ENCODE measurements at regions not wholly inside any gene's neighbourhood (a gene's known extent, or its start where the extent isn't known, plus 50 kb on each side); places are given as distances from the start of the nearest gene placed in this dataset.

DNA sequence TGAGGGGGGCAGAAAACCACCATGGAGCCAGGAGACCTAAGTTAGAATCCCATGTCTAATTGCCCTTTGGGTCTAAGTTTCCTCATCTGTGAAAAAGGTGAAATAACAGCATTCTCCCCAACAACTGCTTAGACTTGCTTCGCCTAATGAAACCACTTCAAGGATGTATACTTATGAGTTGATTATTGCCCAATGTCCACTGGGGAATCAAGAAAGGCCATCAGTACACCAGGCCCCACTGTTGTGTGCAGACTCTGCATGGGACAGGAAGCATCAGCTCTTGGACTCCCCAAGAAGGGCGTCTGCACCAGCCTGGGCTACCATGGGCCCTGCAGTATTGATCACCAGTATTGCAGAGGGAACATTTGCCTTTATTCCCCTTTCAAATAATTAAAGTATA is 189.6 kb downstream of the MAFB start:
- no peak for DNase-seq (ENCODE audit: low spot score)
- no peak for TF ChIP-seq CTCF (IDR thresholded peaks at IDR 0.05; ENCODE audit: extremely low read depth, missing control alignments)

GRCh38 chr20:40497899-40498691 is 190.9 kb downstream of the MAFB start:
- no peak for DNase-seq (ENCODE audit: low spot score)
- no peak for TF ChIP-seq CTCF (IDR thresholded peaks at IDR 0.05; ENCODE audit: extremely low read depth, missing control alignments)

DNA sequence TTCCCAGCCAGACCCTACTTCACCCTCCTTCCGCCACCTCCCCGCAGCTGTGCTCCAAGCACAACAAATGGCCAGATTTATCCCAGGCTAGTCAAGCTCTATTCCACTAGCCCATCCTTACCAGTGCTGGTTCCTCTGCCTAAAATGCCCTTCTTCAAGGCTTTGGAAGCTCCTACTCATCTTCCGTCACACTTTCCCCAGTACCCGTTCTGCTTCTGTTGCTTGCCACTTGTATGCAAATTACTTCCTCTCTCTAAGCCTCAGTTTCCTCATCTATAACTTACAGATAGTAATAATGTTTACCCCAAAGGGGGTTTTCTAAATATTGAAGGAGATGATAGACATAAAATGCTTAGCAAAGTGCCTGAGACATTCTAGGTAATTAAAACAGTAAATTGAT is 193.1 kb downstream of the MAFB start:
- DNase-seq (ENCODE audit: low spot score) = no peak
- TF ChIP-seq CTCF (IDR thresholded peaks at IDR 0.05; ENCODE audit: extremely low read depth, missing control alignments) = no peak

- no peak for TF ChIP-seq CTCF (IDR thresholded peaks at IDR 0.05; ENCODE audit: extremely low read depth, missing control alignments)
- DNase-seq (ENCODE audit: low spot score) = no peak
These were observed 194.8 kb downstream of the MAFB start for GRCh38 chr20:40494248-40494647.

GRCh38 chr20:40493549-40493948 is 195.5 kb downstream of the MAFB start:
- no peak for DNase-seq (ENCODE audit: low spot score)
- no peak for TF ChIP-seq CTCF (IDR thresholded peaks at IDR 0.05; ENCODE audit: extremely low read depth, missing control alignments)

DNA sequence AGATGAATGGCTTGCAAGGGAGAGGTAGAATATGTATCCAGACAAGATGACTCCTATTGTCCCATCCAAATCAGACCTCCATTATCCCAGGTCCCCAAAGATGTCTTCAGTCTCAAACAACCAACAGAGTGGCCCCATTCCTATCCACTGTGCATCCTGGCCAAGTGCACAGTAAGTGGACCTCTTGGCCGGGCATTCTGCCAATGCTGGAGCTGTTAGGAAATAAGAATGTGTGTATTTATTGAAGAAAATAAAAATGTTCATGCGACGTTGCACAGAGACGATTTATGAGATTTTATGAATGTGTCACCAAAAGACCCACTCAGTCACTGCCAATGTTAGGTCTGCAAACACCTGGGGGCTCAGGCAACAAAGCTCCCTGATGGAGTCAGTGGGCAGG is 196.0 kb downstream of the MAFB start:
- no peak for TF ChIP-seq CTCF (IDR thresholded peaks at IDR 0.05; ENCODE audit: extremely low read depth, missing control alignments)
- no peak for DNase-seq (ENCODE audit: low spot score)

- TF ChIP-seq CTCF (IDR thresholded peaks at IDR 0.05; ENCODE audit: extremely low read depth, missing control alignments) = no peak
- DNase-seq (ENCODE audit: low spot score) = no peak
These were observed 197.9 kb downstream of the MAFB start for GRCh38 chr20:40491009-40491590.
